ENCODE measurements at regions not wholly inside any gene's neighbourhood (a gene's known extent, or its start where the extent isn't known, plus 50 kb on each side); places are given as distances from the start of the nearest gene placed in this dataset.

GRCh38 chr4:52160859-52161258 is 109.8 kb downstream of the SPATA18 start:
- H4K91ac ChIP-seq (replicated peaks; ENCODE audit: insufficient read length, low read length) = no peak overlapping the region
- H2BK120ac ChIP-seq (replicated peaks; ENCODE audit: low read depth, low read length) = no peak overlapping the region
- no peak overlapping the region for H4K8ac ChIP-seq (ENCODE audit: extremely low read depth, insufficient read depth, low read length)
- TF ChIP-seq SAP30 (IDR thresholded peaks at IDR 0.05; ENCODE audit: insufficient read depth, insufficient replicate concordance, low read length) (no peak), SIRT6 (IDR thresholded peaks at IDR 0.05; ENCODE audit: low read length) (no peak), EZH2 (IDR thresholded peaks at IDR 0.05; ENCODE audit: low read depth, low read length, severe bottlenecking) (no peak), CREB1 (IDR thresholded peaks at IDR 0.05) (no peak), CEBPB (IDR thresholded peaks at IDR 0.05; ENCODE audit: low read depth, low read length) (no peak), CBX5 (IDR thresholded peaks at IDR 0.05; ENCODE audit: low read depth, low read length) (no peak), YY1 (IDR thresholded peaks at IDR 0.05; ENCODE audit: low read depth, low read length) (no peak), KDM5A (IDR thresholded peaks at IDR 0.05; ENCODE audit: low read length) (no peak), SP4 (IDR thresholded peaks at IDR 0.05; ENCODE audit: low read length) (no peak), JUN (IDR thresholded peaks at IDR 0.05; ENCODE audit: low read depth, low read length) (no peak), MAFK (IDR thresholded peaks at IDR 0.05; ENCODE audit: low read depth, low read length) (no peak), SRF (IDR thresholded peaks at IDR 0.05; ENCODE audit: low read depth, low read length) (no peak), NANOG (IDR thresholded peaks at IDR 0.05; ENCODE audit: insufficient read depth, low read depth, low read length, poor library complexity, severe bottlenecking) (no peak), NRF1 (IDR thresholded peaks at IDR 0.05; ENCODE audit: low read depth, low read length) (no peak), CBX8 (IDR thresholded peaks at IDR 0.05; ENCODE audit: borderline replicate concordance, low read depth, low read length) (no peak), TBP (IDR thresholded peaks at IDR 0.05; ENCODE audit: low read depth, low read length) (no peak)
- WGBS, 2 experiments (ENCODE audit: extremely low coverage in 1 of 2, insufficient coverage in 1 of 2, insufficient read length in 1 of 2, insufficient replicate concordance in 2 of 2, low coverage in 1 of 2, low lambda C conversion rate in 2 of 2, missing lambda C conversion rate in 1 of 2) = 94% methylated on average over 4 of the region's 4 CpGs; no CpG with 5 or more reads in 1 of the 2 experiments
- ChIA-PET CTCF (ENCODE audit: partially characterized antibody) (interaction anchor here (0.9 to 1.3 kb wide), 3 partner anchors 12 to 56 kb away, joined by 3 to 4 read pairs (median 3); no protein-coding TSS in a partner anchor), POLR2A (ENCODE audit: partially characterized antibody) (no interaction called here)
- no peak overlapping the region for H3K27ac ChIP-seq (ENCODE audit: low read depth, low read length)
- no peak overlapping the region for H2BK15ac ChIP-seq (ENCODE audit: low read length)
- H3K4me1 ChIP-seq (replicated peaks in 1 of 4; ENCODE audit: control insufficient read depth in 3 of 4, insufficient read depth in 4 of 4, low read length in 3 of 4) = no peaks in the 10 kb centered on the region
- no peak overlapping the region for H2BK12ac ChIP-seq (ENCODE audit: low read depth, low read length)
- no peak overlapping the region for H3K4ac ChIP-seq (replicated peaks; ENCODE audit: insufficient read length, low read depth, low read length)
- H3K79me1 ChIP-seq (ENCODE audit: low read depth, low read length) = no peaks in the 10 kb centered on the region
- DNase-seq (ENCODE audit: low read depth in 1 of 2, low spot score in 2 of 2) (no peak), FAIRE-seq (no peak)
- no peak overlapping the region for H2BK5ac ChIP-seq (ENCODE audit: low read depth, low read length)
- no peaks in the 10 kb centered on the region for H3K9me3 ChIP-seq (ENCODE audit: insufficient read depth in 2 of 2, low read depth in 1 of 2, low read length in 1 of 2)
- no peak overlapping the region for H3K18ac ChIP-seq (ENCODE audit: extremely low read depth, low read length)
- H2AFZ ChIP-seq (ENCODE audit: low read length) = no peak overlapping the region
- H3K4me2 ChIP-seq (ENCODE audit: insufficient read depth in 1 of 2, low read depth in 2 of 2, low read length in 2 of 2) = no peak overlapping the region
- no peak overlapping the region for H3K14ac ChIP-seq (ENCODE audit: insufficient read length)
- H3K79me2 ChIP-seq (ENCODE audit: control insufficient read depth in 1 of 2, insufficient read depth in 2 of 2, low read length in 2 of 2) = no peaks in the 10 kb centered on the region
- H3K9ac ChIP-seq (replicated peaks in 1 of 4; ENCODE audit: extremely low read depth in 1 of 4, low read depth in 3 of 4, low read length in 3 of 4) = no peak overlapping the region
- H2AK5ac ChIP-seq (ENCODE audit: low read depth, low read length) = no peak overlapping the region
- no peaks in the 10 kb centered on the region for H3K36me3 ChIP-seq (ENCODE audit: control insufficient read depth in 2 of 4, insufficient read depth in 4 of 4, low read length in 3 of 4)
- no peak overlapping the region for H2BK20ac ChIP-seq (ENCODE audit: low read length)
- no peaks in the 10 kb centered on the region for H3K23me2 ChIP-seq (ENCODE audit: low read depth, low read length)
- H3K56ac ChIP-seq (replicated peaks; ENCODE audit: insufficient read length, low read depth, low read length) = no peak overlapping the region
- H4K20me1 ChIP-seq (replicated peaks in 1 of 2; ENCODE audit: control insufficient read depth in 1 of 2, insufficient read depth in 2 of 2, low read length in 2 of 2) = no peaks in the 10 kb centered on the region
- H3K27me3 ChIP-seq (replicated peaks in 1 of 4; ENCODE audit: control insufficient read depth in 3 of 4, extremely low read depth in 1 of 4, insufficient read depth in 3 of 4, low read length in 3 of 4) = no peaks in the 10 kb centered on the region
- H4K5ac ChIP-seq (ENCODE audit: insufficient read length, low read depth, low read length) = no peak overlapping the region
- no peak overlapping the region for H3K4me3 ChIP-seq (ENCODE audit: extremely low read depth in 1 of 4, insufficient read depth in 2 of 4, low read depth in 3 of 4, low read length in 4 of 4)
- no peak overlapping the region for H3K23ac ChIP-seq (ENCODE audit: insufficient read length)

Data from H1 (cell line).